ENCODE measurements at regions not wholly inside any gene's neighbourhood (a gene's known extent, or its start where the extent isn't known, plus 50 kb on each side); places are given as distances from the start of the nearest gene placed in this dataset.

- DNase-seq (ENCODE audit: low spot score in 2 of 2): no peak
- H3K27ac ChIP-seq: no peak overlapping the region
- TF ChIP-seq CTCF (IDR thresholded peaks at IDR 0.05) (no peak), EP300 (IDR thresholded peaks at IDR 0.05) (no peak), POLR2A (IDR thresholded peaks at IDR 0.05) (no peak)
- WGBS, 2 donors: 69 to 70% methylated on average over 4 of the region's 4 CpGs
- H3K9me3 ChIP-seq: peaks cover 0 to 3% (median 0%) of the 10 kb centered on the region in 4 donors
- H3K36me3 ChIP-seq: no peaks in the 10 kb centered on the region
- peaks cover 0 to 20% (median 2%) of the 10 kb centered on the region in 4 donors for H3K4me1 ChIP-seq
- H3K27me3 ChIP-seq: no peaks in the 10 kb centered on the region
- H3K4me3 ChIP-seq: no peak overlapping the region
Measured at GRCh38 chr16:73212431-73212830, 164.5 kb upstream of the ZFHX3 start.

GRCh38 chr16:73210686-73211085, 162.8 kb upstream of the ZFHX3 start:
- WGBS, 2 donors: 54 to 80% methylated on average over 1 of the region's 1 CpG
- Histone ChIP-seq H3K27me3 (no peaks in the 10 kb centered on the region), H3K36me3 (no peaks in the 10 kb centered on the region), H3K4me3 (no peak overlapping the region), H3K27ac (no peak overlapping the region), H3K9me3 (no peaks in the 10 kb centered on the region), H3K4me1 (peaks cover 0 to 19% (median 2%) of the 10 kb centered on the region in 4 donors)
- no peak for TF ChIP-seq EP300 (IDR thresholded peaks at IDR 0.05)
- TF ChIP-seq CTCF (IDR thresholded peaks at IDR 0.05): no peak
- no peak for TF ChIP-seq POLR2A (IDR thresholded peaks at IDR 0.05)
- DNase-seq (ENCODE audit: low spot score in 2 of 2): no peak

GRCh38 chr16:73210084-73210483, 162.2 kb upstream of the ZFHX3 start:
- Histone ChIP-seq H3K27me3 (no peaks in the 10 kb centered on the region), H3K36me3 (no peaks in the 10 kb centered on the region), H3K9me3 (no peaks in the 10 kb centered on the region), H3K27ac (no peak overlapping the region), H3K4me3 (no peak overlapping the region), H3K4me1 (peaks cover 0 to 14% (median 1%) of the 10 kb centered on the region in 4 donors)
- DNase-seq (ENCODE audit: low spot score in 2 of 2): no peak
- TF ChIP-seq EP300 (IDR thresholded peaks at IDR 0.05) (no peak), POLR2A (IDR thresholded peaks at IDR 0.05) (no peak), CTCF (IDR thresholded peaks at IDR 0.05) (no peak)
- WGBS, 2 donors: 85 to 87% methylated on average over 4 of the region's 4 CpGs

GRCh38 chr16:73209190-73209589, 161.3 kb upstream of the ZFHX3 start:
- Histone ChIP-seq H3K27ac (no peak overlapping the region), H3K4me1 (peaks cover 0 to 10% (median 0%) of the 10 kb centered on the region in 4 donors), H3K36me3 (no peaks in the 10 kb centered on the region), H3K27me3 (no peaks in the 10 kb centered on the region), H3K4me3 (no peak overlapping the region), H3K9me3 (no peaks in the 10 kb centered on the region)
- no peak for TF ChIP-seq EP300 (IDR thresholded peaks at IDR 0.05)
- TF ChIP-seq CTCF (IDR thresholded peaks at IDR 0.05): no peak
- TF ChIP-seq POLR2A (IDR thresholded peaks at IDR 0.05): no peak
- DNase-seq (ENCODE audit: low spot score in 2 of 2): no peak
- 96% methylated on average over 2 of the region's 2 CpGs for WGBS, 2 donors

GRCh38 chr16:73206151-73206707, 158.3 kb upstream of the ZFHX3 start:
- no peak overlapping the region for H3K4me3 ChIP-seq
- H3K27ac ChIP-seq: no peak overlapping the region
- no peak for DNase-seq (ENCODE audit: low spot score in 2 of 2)
- no peaks in the 10 kb centered on the region for H3K27me3 ChIP-seq
- H3K4me1 ChIP-seq: no peaks in the 10 kb centered on the region
- TF ChIP-seq POLR2A (IDR thresholded peaks at IDR 0.05) (no peak), EP300 (IDR thresholded peaks at IDR 0.05) (no peak), CTCF (IDR thresholded peaks at IDR 0.05) (no peak)
- WGBS, 2 donors: 82 to 91% methylated on average over 2 of the region's 2 CpGs
- no peaks in the 10 kb centered on the region for H3K9me3 ChIP-seq
- no peaks in the 10 kb centered on the region for H3K36me3 ChIP-seq

Data from tibial nerve (tissue), 4 donors.